HG02678 (cell line): ENCODE measurements at regions not wholly inside any gene's neighbourhood (a gene's known extent, or its start where the extent isn't known, plus 50 kb on each side); places are given as distances from the start of the nearest gene placed in this dataset.
A peak's percentile ranks its signal among the peaks of the same experiment; 100 is the strongest.

Experiments
- ATAC-seq: cut with Tn5 transposase; IDR thresholded peaks from one replicate; pipeline ENCODE4 v1.9.1; 2021; ENCODE audit warnings: mild to moderate bottlenecking, moderate library complexity; ENCODE audit not compliant: unreplicated experiment

DNA sequence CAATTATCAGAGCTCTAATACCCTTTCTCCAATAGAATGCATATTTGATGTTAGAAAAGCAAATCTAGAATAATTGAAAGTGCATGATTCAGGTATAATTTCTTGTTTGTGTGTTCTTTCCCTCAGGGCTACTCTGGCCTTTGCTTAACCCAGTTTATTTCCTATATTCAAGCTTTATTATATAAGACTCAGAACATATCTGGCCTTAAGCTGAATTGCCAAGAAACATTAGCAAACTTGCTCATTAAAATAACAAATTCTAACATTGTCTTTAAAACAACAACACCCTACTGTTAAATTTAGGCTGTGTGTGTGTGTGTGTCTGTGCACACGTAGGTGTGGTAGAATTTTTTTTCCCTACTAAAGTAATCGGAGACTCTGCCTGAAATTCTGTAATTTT lies 426.5 kb downstream of the UTRN start:
- ATAC-seq = no peak

DNA sequence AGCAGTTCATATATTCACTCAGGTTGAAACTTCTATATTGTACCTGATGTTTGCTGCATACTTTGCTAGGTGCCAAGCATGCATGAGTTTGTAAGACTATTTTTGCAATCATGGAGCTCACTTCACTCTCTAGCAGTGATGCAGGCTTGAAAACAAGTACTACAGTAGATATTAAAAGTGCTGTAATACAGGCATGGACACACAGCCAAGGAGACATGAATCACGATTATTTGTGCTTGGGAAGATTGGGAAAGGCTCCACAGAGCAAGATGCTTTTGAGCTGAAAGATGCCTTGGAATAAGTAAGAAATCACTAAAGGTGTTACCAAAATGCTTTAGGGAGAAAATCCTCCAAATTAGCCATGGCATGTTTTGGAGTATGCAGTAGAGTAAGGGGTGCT lies 427.4 kb downstream of the UTRN start:
- no peak for ATAC-seq

DNA sequence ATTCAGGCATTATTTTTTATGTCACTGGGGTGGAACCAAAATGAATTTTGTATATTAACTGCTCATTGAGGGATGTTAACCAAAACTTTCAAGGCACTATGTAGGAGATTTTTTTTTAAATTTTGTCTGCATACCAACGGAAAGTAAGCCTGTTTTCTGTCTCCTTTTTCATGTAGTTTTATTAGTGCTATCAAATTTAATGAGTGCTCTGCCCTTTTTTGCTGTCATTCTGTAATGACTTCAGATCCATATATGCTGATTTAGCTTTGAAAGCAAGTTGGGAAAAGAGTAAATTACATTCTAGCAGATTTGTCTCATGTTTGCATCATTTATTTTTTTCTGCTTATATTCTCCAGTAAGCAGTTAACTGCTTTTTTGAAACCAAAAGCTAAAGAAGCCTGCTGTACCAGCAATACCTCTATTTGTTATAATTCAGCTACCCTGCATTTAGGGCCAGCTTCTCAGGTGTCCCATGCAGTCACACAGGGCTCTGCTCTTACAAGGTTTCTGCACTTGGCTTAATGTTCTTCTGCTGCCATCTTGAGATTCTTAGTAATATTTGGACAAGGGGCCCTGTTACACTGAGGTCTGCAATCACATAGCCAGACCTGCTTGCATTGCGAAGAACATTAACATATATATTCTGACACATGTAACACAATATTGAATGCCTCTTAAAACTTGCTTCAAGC lies 429.0 kb downstream of the UTRN start:
- no peak for ATAC-seq

DNA sequence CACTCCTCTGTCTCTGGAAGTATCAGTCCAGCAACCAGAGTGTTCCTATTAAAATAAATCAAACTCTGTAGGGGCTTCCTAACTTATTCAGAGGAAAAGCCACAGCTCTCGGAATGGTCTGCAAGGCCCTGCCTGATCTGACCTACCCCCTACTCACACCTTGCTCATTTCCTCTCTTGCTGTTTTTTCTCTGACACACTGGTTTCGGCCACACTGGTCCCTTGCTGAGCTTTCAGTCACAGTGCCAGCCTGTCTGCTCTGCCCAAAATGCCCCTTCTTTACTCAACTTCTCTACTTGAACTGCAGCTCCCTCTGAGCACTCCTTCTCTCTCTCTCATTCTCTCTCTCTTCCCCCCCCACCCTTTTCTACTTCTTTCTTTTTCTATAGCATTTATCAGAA lies 430.2 kb downstream of the UTRN start:
- peak; percentile 48 for ATAC-seq

DNA sequence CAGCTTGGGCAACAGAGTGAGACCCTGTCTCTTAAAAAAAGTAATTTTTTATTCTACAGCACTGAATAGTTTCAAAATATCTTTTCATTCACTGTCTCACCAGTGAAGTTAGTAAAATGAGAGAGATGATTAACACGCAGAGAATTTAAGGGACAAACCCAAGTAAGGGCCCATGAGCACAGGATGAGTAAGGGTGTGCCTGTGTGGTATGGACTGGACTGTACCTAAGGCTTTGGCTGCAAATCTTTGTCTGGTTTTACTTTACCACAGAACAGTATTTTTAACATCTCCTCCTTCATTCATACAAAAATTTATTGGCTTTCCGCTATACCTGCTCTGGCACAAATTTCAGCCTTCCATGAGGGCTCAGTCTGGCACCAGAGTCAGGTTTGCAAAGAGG lies 433.3 kb downstream of the UTRN start:
- no peak for ATAC-seq

DNA sequence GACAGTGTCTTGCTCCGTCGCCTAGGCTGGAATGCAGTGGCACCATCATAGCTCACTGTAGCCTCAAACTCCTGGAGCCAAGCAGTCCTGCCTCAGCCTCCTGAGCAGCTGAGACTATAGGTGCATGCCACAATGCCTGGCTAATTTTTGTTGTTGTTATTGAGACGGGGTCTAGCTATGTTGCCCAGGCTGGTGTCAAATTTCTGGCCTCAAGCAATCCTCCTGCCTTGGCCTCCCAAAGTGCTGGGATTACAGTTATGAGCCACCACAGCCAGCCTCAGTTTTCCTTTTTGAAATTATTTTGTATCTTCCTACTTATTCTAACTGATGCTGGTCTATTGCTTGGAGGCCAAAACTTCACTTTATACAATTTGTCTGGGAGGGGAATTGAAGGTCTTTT lies 436.1 kb downstream of the UTRN start:
- no peak for ATAC-seq

DNA sequence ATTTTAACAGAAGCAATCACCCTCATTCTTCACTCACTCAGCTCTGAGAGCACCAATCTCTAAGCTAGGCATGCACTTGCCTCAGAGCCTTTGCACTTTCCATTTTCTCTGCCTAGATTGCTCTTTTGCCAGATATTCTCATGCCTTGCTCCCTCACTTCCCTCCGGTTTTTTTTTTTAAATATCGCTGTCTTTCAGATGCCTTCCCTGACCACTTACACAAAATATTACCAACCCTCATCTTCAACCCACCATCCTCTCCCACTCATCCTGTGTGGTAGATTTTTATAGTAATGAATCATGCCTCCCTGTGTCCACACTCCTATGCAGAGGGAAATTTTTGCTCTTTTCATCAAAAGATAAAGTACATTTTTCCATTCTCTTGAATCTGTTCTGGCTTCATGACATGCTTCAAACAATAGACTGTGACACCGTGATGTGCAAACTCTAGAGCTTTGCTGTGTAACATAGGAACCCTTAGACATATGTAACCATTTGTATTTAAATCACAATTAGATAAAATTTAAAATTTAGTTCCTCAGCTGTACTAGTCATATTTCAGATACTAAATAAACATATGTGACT lies 437.1 kb downstream of the UTRN start:
- no peak for ATAC-seq

DNA sequence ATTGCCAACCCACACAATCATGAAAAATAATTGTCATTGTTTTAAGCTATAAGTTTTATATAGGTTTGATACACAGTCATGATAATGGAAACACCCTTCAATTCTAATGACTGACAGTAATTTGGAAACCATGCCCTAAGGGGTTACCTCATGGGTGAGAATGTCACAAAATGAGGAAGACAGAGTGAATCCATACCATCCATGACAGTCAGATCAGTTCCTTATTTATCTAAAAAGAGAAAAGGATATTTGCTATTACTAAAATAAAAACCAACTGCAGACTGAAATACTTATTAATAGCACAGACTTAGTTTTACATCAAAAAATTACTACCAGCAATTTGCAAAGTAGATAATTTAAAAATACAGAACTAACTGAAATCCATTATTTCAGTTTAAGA lies 437.8 kb downstream of the UTRN start:
- no peak for ATAC-seq

DNA sequence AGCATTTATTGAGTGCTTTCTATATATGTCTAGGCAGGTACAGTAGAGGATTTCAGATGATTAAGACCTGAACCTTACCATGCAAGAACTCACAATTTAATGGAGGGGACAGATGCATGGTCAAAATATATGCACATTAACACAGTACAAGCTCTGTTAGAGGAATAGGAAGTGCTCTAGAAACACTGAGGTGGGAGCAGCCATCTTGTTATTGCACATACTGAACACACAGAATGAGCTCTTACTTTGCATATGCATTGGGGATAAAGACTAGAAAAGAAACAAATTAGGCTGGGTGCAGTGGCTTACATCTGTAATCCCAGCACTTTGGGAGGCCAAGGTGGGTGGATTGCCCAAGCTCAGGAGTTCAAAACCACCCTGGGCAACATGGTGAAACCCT lies 438.3 kb downstream of the UTRN start:
- no peak for ATAC-seq

DNA sequence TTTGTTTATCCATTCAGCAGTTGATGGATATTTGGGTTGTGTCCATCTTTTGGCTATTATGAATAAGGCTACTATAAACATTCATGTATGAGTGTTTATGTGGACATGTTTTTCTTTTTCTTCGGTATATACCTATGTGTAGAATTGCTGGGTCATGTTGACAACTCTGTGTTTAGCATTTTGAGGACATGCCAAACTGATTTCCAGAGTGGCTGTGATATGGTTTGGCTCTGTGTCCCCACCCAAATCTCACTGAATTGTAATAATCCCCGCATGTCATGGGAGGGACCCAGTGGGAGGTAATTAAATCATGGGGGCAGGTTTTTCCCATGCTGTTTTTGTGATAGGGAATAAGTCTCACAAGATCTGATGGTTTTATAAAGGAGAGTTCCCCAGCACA lies 439.7 kb downstream of the UTRN start:
- ATAC-seq = no peak

DNA sequence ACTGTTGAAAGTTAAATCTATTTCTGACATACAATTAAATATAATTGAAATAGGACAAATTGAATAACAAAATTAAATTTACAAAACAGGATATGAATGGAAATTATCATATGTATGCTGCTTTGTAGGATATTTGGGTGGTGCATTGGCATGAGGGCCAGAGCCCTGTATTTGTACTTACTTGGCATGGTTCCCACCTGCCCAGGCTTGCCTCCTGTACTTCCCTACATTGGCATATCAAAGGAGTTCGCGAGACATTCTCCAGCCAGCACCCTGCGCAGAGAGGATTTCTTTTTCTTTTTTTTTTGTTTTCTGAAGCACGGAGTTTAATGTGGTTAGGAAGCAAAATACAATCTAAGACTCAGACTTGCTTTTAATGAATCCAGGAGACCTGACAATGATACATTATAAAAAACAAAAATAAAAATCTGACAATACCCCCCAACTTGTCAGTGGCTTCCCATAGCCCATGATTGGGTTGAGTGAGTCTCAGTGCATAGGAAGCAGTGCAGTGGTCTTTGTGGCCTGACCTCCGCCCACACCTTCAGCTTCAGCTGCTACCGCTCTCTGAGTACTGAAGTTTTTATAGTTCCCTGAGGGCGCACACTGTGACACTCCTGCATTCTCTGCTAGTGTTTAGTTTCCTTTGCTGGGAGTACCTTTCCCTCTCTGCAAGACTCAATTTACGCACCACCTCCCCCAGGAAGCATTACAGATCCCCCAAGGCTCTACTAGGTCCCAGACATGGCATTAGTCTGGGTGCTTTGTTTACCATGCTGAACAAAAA lies 440.8 kb downstream of the UTRN start:
- ATAC-seq = peak; percentile 78

DNA sequence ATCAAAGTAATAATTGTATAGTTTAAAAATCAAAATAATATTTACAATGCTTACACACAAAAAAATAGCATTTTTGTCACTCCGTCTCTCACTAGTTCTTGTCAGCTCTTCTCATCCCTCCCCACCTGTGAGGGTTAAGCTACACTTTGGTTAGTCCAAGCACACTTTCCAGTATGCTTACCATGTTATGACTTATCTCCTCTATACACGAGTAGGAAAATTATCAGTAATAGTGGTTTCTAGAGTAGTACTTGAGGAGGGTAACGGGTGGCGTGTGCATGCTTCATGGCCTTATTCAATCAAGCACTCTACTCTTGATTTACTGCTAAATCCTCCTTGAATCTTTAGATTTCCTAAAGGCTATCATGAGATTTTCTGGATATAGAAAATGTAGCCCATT lies 443.7 kb downstream of the UTRN start:
- no peak for ATAC-seq

DNA sequence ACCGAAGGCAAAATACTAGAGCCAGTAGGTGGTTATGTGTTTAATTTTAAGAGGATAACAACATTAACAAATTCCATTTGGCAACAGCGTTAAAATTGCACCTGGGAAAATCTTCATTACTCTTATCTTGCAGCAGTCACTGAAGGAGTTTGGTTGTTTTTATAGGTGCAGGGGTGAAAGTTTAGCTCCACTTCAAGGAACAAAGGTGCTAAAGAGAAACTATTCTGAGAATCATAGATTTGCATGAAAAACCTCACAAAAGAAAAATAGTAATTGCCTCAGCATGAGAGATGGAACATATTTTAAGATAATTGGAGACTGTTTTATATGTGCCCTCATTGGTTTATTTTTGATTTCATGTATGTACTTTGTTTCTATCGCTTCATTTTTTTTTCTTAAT lies 444.4 kb downstream of the UTRN start:
- peak; percentile 63 for ATAC-seq

DNA sequence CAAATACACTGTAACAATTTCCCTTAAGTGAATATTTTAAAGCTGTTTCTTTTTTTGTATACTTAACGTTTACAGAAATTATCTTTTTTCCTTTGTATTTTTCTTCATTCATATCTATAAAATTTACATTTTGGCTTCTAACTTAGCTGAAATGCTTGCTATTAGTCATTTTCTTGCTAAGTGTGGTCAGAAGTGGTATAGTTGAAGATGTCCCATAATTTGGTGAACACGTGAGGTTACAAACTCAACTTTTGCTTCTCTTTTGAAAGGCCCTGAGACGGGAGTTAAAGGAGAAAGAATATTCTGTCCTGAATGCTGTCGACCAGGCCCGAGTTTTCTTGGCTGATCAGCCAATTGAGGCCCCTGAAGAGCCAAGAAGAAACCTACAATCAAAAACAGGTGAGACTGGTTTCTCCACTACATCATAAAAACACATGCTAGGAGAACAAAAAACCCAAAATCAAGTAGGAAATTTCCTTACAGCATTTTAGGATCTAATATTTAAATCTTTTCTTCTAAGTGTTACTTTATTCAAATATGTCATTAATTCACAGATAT lies 445.0 kb downstream of the UTRN start:
- ATAC-seq = no peak

DNA sequence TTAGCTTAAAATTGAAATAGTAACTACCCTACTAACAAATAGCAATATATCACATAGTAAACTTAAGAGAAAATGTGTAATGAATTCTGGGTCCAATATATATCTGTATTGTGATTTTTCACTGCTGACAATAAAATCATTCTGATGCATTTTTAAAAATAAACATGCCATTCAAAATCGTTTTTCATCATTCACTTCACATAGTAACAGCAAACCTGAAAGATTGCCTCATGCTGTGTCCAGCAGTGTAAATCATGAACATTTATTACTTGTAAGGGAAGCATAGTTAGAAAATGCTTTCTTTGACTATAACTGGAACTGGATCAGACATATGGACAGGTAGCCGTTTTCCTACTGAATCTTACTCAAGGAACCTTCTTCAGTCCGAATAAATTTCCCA lies 446.1 kb downstream of the UTRN start:
- ATAC-seq = no peak

DNA sequence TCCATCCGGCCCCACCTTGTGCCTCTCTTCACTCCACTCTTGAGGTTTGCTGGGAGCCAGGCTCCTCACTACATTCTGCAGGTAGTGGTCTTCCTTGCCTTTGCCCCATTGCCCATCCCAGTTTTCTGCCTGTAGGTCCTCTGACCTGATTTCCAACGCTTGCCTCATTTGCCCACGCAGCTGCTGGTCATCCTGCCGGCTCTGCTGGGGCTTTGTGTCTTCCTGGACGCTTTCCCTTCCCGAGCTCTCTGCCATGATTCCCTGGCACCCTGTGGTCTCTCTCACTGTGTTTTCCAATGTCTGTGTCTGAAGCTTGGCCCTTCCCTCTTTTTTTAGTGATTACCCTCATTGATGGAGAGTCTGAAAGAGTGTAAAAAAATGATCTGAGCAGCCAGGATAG lies 451.6 kb downstream of the UTRN start:
- no peak for ATAC-seq

DNA sequence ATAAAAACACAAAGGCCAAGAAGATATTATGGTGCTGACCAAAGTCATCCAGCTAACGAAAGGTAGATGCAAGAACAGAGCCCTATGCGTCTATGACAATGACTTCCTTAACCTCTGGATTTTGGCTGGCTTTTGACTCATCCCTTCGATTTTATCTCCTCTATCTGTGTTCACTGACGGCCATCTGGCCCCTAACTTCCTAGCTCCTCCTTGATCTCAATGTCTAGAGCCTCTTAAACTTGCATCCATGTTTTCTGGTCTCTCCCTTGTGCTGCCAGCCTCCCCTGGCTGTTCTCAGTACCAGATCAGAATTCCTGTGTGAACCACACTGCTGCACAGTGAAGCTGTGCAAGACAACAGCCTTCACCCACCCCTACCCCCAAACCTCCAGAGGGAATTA lies 452.9 kb downstream of the UTRN start:
- no peak for ATAC-seq

DNA sequence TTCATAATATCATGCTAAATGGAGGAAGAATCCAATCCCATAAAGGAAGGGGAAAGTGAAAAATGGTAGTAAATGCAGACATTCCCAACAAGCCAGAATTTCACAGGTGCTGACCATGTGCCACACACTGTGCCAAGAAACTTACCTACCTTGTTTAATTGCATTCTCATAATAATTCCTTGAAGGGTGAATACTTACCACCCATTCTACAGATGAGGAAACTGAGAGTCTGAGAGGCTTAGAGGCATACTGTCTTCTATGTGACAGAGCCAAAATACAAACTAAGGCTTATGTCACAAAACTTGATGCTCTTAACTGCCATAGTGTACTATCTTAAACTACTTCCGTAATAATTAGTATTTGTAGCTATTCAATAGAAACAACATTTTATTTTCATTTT lies 454.7 kb downstream of the UTRN start:
- ATAC-seq = no peak

DNA sequence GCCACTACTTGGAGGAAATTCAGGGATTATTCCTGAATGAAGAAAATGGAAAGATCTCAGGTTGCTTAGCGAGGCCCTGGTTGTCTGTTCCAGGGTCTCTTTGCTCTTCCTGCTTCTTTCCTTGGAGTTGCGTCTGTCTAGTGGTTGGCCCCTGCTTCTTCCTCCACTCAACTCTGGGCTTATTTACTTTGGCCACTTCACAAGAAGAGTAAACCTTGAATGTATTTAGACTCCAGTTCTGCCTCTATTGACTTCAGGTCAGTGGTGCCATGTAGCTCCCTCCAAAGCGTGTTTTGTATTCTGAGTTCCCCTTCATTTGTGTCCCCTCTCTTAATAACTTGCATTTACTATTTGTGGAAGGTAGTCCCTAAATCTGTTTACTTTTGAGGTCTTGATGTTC lies 456.5 kb downstream of the UTRN start:
- no peak for ATAC-seq

DNA sequence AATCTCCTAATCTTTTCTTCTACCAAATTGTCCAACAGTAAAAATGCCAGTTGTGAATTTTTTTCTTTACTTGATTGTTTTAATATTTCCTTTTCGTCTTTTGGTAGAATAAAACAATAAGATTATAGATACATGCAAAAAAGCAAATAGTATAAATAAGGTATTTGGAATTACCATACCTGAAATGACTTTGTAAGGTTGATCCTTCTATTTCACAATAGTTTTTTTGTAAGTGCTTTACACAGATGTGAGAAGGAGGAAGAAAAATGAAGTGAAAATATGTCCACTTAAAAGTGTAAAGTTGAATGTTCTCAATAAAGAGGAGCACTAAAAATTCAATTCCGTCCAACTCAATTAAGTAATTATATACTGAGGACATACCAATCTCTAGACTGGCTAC lies 457.6 kb downstream of the UTRN start:
- ATAC-seq = no peak

DNA sequence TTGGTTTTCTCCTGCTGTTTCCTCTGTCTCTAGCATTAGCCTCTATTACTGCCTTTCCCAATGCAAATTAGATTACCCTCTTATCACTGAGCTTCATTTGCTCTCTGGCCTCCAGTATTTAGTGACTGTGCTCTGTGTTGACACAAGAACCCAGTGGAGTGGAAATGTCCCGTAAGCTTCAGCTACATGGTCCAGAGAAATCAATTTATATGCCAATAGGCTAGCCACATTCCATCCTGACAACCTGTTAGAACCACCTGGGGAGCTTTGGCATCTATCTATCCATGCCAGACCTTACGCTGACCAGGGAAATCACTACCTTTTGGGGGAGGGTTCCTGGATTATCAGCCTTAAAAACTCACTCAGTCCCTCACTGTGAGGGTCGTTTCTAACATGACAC lies 459.6 kb downstream of the UTRN start:
- no peak for ATAC-seq

DNA sequence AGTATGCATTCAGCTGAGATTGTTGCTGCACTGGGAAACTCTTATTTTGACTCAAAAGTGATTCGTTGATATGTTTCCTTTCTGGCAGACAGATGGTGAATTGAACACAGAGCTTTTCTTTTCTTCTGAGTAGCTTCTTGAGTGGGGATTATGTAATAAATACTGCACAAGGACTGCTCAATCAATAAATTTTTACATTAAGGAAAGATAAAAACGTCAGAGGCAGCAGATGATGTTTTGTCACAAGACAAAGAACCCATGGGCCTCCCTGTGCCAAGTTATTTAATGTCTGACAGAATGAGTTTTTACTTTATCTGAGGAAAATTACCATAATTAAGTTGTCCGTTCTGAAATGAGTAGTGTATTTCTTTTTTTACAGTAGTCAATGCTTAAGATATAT lies 460.3 kb downstream of the UTRN start:
- no peak for ATAC-seq
